Panc1 (cell line): ENCODE measurements at regions not wholly inside any gene's neighbourhood (a gene's known extent, or its start where the extent isn't known, plus 50 kb on each side); places are given as distances from the start of the nearest gene placed in this dataset.

Experiments
- ATAC-seq: fragments of 200-7000 bp; cut with Tn5 transposase; 2 replicates; pipeline ENCODE4 v1.9.1; 2020; ENCODE audit warnings: mild to moderate bottlenecking, moderate library complexity
- BruUV-seq: library from RNA; stranded (reverse); fragments of 400-500 nt; replicated peaks from 2 replicates; lab custom pipeline; 2021; lab: Mats Ljungman, UMichigan
- CTCF ChIA-PET: fragments of 300-600 bp; sonication (Branson Sonifier 250); formaldehyde crosslinking; loops from one replicate; lab custom pipeline; 2022; ENCODE audit warnings: antibody characterized with exemption; lab: Charles Lee
- POLR2A ChIA-PET: fragments of 300-600 bp; sonication (Branson Sonifier 250); formaldehyde crosslinking; loops from one replicate; lab custom pipeline; 2022; ENCODE audit warnings: antibody characterized with exemption; lab: Charles Lee
- DNase-seq: peaks from one replicate; pipeline ENCODE4 v3.0.0-alpha.2; 2010; ENCODE audit warnings: low read depth, low spot score
- H3K27ac ChIP-seq: 2 replicates; pipeline ENCODE4 v1.5.1; 2011; ENCODE audit warnings: mild to moderate bottlenecking, low read length, inconsistent platforms
- H3K27me3 ChIP-seq: fragments of 200-500 bp; sonication (Bioruptor generic); 2 replicates; pipeline ENCODE4 v1.6.0; 2014; ENCODE audit warnings: low read length, inconsistent platforms; ENCODE audit not compliant: control insufficient read depth, insufficient read depth
- H3K36me3 ChIP-seq: fragments of 200-500 bp; sonication (Bioruptor generic); 2 replicates; pipeline ENCODE4 v1.5.1; 2014; ENCODE audit warnings: inconsistent platforms, mild to moderate bottlenecking, low read length, moderate library complexity; ENCODE audit not compliant: control insufficient read depth, insufficient read depth
- H3K4me1 ChIP-seq: 2 replicates; pipeline ENCODE4 v1.5.1; 2011; ENCODE audit warnings: inconsistent platforms, mild to moderate bottlenecking, low read length, moderate library complexity; ENCODE audit not compliant: control insufficient read depth, insufficient read depth
- H3K4me3 ChIP-seq, 2 experiments: 2 replicates each; pipeline ENCODE4 v1.5.1; 2011 to 2012; ENCODE audit warnings: low read depth in 2 of 2, low read length in 2 of 2, mild to moderate bottlenecking in 2 of 2, inconsistent platforms in 1 of 2, moderate library complexity in 1 of 2
- H3K9me3 ChIP-seq: fragments of 200-500 bp; sonication (Bioruptor generic); 2 replicates; pipeline ENCODE4 v1.5.1; 2014; ENCODE audit warnings: low read depth, mild to moderate bottlenecking, inconsistent platforms, low read length, moderate library complexity; ENCODE audit not compliant: control insufficient read depth, insufficient read depth
- CTCF ChIP-seq: fragments of 450-650 bp; IDR thresholded peaks from 2 replicates; pipeline ENCODE4 v1.5.1; 2017; ENCODE audit warnings: mild to moderate bottlenecking
- POLR2AphosphoS5 ChIP-seq: IDR thresholded peaks from 2 replicates; pipeline ENCODE4 v1.6.1; 2012; ENCODE audit warnings: mild to moderate bottlenecking, low read depth, low read length, moderate library complexity
- REST ChIP-seq, 2 experiments: IDR thresholded peaks; 2 replicates each; pipeline ENCODE4 v1.6.1; 2011 to 2012; ENCODE audit warnings: low read depth in 2 of 2, control low read depth in 1 of 2, low read length in 1 of 2, mild to moderate bottlenecking in 1 of 2, moderate library complexity in 1 of 2; ENCODE audit not compliant: insufficient read depth in 1 of 2
- SIN3A ChIP-seq: IDR thresholded peaks from 2 replicates; pipeline ENCODE4 v1.6.1; 2012; ENCODE audit warnings: low read depth, mild to moderate bottlenecking, low read length, moderate library complexity, borderline replicate concordance; ENCODE audit not compliant: insufficient read depth
- TCF7L2 ChIP-seq: IDR thresholded peaks from 2 replicates; pipeline ENCODE4 v1.6.1; 2011; ENCODE audit warnings: mild to moderate bottlenecking, low read depth, low read length, inconsistent platforms
- in situ Hi-C: cut with HindIII; loops from 2 replicates; pipeline ENCODE4 v1.10.0; 2016; ENCODE audit warnings: low sequenced_read_pairs, low pct_unique_long_range_greater_than_20kb
- intact Hi-C: fragments of 100-400 bp; cut with micrococcal nuclease; formaldehyde crosslinking; loops from one replicate; pipeline ENCODE4 v1.10.0; 2022; ENCODE audit not compliant: unreplicated experiment

GRCh38 chr6:11292091-11292490, 59.6 kb upstream of the NEDD9 start:
- Histone ChIP-seq H3K4me3 (no peak overlapping the region), H3K27me3 (no peaks in the 10 kb centered on the region), H3K27ac (no peak overlapping the region), H3K36me3 (no peaks in the 10 kb centered on the region), H3K4me1 (no peaks in the 10 kb centered on the region), H3K9me3 (no peaks in the 10 kb centered on the region)
- DNase-seq (no peak), ATAC-seq (no peak)
- no peak for TF ChIP-seq TCF7L2
- no peak for TF ChIP-seq SIN3A
- TF ChIP-seq REST (IDR thresholded peaks at IDR 0.05; ENCODE audit: insufficient read depth in 1 of 2, low read depth in 2 of 2, low read length in 1 of 2) = no peak
- no peak for TF ChIP-seq CTCF
- no peak for TF ChIP-seq POLR2AphosphoS5
- intact Hi-C loops = no loop called here
- no TSS peak for BruUV-seq
- ChIA-PET POLR2A (no interaction called here), CTCF (no interaction called here)
- in situ Hi-C loops = no loop called here

GRCh38 chr6:11291582-11291981, 59.1 kb upstream of the NEDD9 start:
- in situ Hi-C loops = no loop called here
- no TSS peak for BruUV-seq
- no peak overlapping the region for H3K4me3 ChIP-seq
- H3K27ac ChIP-seq = no peak overlapping the region
- no peak for ATAC-seq
- DNase-seq = no peak
- TF ChIP-seq REST (IDR thresholded peaks at IDR 0.05; ENCODE audit: insufficient read depth in 1 of 2, low read depth in 2 of 2, low read length in 1 of 2) (no peak), CTCF (no peak), TCF7L2 (no peak), SIN3A (no peak), POLR2AphosphoS5 (no peak)
- CTCF ChIA-PET = no interaction called here
- no peaks in the 10 kb centered on the region for H3K36me3 ChIP-seq
- H3K9me3 ChIP-seq = no peaks in the 10 kb centered on the region
- intact Hi-C loops = no loop called here
- H3K4me1 ChIP-seq = no peaks in the 10 kb centered on the region
- no peaks in the 10 kb centered on the region for H3K27me3 ChIP-seq
- POLR2A ChIA-PET = no interaction called here
